ENCODE measurements at regions not wholly inside any gene's neighbourhood (a gene's known extent, or its start where the extent isn't known, plus 50 kb on each side); places are given as distances from the start of the nearest gene placed in this dataset.
"Not testable (repeated sequence)": the region's sequence is repeated elsewhere in the genome, so short reads cannot be mapped to it uniquely, and the experiment has no call there.

DNA sequence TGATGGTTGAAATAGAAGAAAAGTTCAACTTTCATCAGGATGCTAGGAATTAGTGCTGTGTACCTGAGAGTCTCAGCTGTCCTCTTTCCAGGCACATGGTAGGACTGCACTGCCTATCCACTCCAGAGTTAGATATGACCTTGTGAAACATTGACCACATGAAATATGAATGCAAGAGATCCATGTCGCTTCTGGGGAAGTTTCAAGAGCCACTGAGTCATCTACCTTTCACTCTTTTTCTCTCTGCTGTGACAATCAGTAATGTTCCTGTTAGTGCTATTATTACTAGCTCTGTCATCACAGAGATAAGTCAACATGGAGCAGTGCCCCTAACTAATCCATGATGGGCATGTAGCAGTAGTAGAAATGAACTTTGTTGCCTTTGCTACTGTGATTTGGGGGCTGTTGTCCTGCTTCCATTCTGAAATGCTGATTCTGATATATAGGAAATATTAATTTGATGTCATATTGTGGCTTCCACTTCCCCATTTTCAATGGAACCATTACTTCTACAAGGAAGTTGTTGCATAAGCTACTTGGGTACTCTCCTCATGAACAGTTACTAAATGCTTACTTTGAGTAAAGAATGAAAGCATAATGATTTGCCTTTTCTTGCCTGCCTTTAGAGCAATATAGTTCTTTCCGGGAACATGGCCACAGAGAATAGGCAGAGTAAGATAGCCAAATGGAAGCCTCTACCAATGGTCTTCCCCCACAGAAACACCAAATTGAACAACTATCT is 192.8 kb upstream of the ZNF521 start:
- DNase-seq = no peak

DNA sequence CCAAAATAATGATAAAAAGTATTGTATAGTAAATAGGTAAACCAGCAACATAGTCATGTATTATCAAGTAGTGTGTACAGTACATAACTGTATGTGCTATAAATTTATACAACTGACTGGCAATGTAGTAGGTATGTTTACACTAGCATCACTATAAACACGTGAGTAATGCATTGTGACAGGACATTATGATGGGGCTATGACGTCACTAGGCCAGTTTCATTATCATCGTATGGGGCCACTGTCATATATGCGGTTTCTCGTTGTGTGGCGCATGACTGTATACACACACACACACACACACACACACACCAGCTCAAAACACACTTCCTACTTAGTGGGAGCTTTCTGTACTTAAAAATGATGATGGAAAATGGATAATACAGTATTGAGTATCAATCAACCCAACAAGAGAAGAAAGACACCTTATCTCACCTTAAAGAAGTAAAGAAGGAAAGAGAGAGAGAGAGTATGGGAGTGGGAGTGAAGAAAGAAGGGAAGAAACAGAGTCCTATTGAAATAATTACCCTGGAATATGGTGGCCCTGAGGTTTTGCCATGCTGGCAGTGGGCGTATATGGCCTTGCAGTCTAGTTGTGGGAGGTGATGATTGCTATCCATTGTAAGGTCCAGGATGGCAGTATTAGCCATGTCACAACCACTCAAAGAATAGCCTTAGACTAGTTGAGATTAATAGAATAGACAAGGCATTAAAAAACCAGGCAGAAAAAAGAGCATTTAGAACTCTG is 186.4 kb upstream of the ZNF521 start:
- no peak for DNase-seq

DNA sequence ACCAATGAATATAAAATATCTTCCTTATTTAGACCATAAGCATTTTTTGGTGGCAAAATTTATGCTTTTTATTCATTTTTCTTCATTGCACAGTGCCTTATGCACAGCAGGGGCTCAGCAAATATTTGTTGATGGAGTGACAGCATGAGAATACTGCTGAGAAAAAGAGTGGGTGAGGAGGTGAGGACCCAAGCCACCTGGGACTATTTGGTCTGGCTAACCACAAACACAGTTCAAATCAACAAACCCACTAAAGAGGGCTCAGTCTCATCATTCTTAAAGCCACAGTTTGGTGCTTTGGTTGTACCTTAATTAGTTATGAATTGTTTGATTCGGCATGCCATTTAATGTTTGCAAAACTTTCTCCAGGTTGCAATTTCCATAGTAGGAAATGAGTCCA is 183.5 kb upstream of the ZNF521 start:
- DNase-seq = no peak

DNA sequence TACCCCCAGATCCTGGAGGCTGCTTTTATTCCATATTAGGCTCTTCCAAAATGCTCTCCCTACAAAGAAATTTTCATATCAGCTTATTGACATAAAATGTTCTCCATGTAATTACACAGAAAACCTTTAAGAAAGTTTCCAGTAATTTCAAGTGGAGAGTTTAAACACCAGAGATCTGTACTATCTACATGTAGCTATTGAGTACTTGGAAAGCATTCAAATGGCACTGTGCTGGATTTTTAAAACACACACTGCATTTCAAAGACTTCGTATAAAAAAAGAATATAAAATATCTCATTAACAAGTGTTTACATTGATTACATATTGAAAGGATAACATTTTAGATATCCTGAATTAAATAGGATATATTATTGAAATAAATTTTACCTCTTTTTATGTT is 182.4 kb upstream of the ZNF521 start:
- no peak for DNase-seq

DNA sequence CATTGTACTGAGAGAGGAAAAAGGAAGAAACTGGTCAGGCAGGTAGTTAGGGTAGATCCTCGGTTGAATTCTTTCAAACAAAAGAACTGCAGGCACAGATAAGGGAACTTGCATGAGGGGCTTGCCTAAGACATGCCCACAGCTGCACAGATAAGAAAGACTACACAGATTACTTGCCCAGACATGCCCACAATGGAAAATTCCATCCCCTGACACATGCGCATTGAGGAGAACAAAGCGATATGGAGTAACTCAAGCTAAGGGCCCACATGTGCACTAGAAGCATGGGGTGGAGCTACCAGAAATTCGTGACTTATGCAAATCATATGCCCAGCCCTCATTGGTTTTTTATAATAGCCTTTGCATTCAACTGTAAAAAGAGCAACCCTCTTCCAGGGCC is 181.3 kb upstream of the ZNF521 start:
- no peak for DNase-seq

DNA sequence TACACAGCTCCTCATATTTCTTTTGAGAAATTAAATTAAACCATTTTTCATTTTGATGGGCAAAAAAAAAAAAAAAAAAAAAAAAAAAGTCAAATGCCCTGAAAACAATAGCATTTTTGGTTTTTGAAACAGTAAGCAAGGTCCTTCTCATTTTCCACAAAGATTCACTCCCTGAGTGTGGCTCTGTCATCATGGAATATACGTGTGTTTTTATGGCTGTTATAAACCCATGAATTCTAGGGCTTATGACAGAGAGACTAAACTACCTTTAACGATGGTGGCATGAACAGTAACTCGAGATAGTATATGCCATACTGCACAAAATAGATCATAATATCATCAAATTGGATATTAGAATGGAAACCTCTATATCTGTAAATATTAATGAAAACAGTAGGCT is 179.2 kb upstream of the ZNF521 start:
- DNase-seq = no peak

DNA sequence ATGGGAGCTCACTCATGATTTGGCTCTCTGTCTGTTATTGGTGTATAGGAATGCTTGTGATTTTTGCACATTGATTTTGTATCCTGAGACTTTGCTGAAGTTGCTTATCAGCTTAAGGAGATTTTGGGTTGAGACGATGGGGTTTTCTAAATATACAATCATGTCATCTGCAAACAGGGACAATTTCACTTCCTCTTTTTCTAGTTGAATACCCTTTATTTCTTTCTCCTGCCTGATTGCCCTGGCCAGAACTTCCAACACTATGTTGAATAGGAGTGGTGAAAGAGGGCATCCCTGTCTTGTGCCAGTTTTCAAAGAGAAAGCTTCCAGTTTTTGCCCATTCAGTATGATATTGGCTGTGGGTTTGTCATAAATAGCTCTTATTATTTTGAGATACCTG is 173.8 kb upstream of the ZNF521 start:
- DNase-seq = not testable (repeated sequence)

DNA sequence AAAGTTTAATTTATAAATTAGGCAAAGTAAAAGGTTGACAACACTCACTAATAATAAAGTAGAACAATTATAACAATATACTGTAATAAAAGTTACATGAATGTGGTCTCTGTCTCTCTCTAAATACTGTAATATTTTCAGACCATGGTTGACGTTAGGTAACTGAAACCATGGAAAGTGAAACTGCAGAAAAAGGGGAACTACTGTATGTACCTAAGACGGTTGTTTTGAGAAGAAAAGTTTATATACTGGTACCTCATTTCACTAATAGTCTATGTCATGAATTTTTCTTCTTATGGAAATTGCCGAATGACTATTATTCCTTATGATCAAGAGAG is 166.7 kb upstream of the ZNF521 start:
- no peak for DNase-seq

DNA sequence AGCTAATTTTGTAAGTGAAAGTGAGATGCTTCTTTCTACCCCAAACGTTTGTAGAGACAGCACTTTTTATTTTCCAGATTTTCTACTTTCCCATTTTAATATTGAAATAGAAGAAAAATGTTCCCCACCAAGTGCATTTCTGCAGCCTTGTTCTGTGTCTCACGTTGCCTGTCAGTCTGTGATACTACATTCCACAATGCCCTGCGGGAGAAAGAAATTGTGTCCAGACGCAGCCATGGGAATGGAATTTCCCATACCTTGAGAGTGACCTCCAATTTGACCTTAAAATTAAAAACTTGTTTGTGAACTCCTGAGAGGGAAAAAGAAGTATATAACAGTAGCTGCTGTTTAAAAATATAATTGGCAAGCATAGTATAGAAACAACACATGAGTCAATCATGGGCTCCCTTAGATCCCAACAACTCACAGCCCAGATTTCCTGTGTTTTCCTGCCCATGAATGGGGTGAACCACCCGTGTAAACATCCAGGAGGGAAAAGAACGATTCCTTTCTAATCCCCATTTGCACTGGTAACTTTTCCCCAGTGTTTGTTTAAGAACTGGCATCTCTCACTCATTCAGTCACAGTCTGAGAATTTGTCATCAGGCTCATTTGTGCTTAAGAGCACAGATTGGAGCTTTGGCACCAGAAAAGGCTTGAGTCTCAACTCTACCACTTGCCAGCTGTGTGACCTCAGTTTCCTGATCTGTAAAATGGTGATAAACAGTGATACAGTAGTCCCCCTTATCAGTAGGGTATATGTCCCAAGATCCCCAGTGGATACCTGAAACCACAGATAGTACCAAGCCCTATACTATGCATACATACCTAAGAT is 166.1 kb upstream of the ZNF521 start:
- no peak for DNase-seq

DNA sequence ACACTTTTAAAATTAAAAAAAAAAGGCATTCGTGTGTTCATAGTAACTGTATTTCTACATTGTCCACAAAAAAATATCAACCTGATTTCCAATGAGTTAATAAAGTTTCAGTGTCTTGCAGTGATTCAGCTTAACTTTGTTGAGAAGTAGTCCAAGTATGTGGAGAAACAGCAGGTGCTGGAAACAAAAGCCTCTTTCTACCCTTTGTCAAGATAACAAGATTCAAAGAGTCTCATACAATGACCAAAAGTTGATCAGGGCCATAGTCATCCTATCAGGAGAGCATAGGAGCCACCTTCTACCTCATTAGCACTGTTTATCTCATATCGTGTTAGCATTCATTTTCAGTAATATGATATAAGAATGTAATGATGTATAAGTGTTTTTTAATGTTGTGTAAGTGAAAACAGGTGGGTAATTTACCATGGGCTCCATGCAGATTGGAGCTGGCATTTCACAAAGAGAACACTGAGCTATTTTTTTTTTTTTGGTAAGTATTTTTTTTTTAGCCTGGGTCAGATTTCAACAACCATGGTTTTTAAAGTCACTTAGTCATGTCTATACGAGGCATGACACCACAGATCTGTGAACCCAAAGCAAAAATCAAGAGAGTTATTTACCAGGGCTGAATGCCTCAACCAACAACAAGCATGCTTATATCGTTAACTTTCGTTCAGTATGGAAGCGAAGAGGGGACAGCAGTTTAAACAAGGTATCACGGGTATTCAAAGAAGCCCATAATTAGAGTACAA is 165.0 kb upstream of the ZNF521 start:
- no peak for DNase-seq

DNA sequence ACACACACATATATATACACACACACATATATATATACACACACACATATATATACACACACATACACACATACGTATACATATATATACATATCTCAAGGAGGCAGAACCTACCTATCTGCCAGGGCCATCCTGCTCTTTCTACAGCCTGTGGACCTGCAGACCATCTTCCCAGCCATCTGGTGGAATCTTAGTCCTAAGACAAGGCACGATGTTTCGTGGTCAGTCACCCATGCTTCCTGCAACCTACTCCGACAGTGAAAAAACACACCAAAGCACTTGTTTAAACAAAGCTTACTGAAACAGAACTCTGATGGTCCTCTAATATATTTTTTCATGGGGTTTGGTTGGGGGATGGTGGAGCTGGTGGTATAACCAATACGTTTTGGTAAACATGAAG is 164.2 kb upstream of the ZNF521 start:
- no peak for DNase-seq

DNA sequence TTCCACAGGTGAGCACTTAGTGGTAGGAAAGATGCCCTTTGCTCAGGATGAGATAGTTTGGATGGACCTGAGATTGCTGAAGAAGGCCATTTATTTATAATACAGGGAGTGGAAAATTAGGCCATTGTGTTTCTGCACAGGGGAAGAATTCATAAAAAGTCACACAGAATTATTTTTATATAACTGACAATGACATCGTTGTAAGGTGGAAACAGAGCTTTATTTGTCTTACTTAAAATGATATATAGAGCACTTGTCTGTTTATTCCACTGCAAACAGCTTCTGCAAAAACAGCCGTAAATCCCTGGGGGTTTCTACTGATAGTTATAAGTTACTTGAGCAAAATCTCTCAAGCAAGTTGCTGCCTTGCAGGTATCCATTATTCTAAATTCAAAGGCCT is 158.1 kb upstream of the ZNF521 start:
- DNase-seq = no peak

DNA sequence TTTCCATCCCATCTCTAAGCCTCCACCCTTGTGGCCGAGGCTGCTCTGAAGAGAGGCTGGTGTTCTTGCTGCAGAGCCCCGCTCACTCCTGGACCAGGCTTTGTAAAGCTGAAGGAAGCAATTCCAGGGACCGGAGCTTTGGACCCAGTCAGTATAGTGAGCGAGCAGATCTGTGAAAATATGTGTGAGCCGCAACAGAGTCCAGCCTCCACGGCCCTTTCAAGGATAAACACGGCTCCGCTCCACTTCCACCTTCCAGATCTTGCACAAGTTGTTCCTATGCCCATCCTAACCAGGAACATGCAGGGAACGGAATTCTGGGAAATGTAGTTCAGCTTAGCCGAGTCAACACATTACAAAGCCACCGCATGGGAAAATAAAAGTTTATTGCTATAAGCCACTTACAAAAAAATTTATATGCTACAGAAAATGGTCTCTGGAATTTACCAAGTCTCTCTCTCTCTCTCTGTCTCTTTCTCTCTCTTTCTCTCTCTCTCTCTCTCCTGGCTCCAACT is 151.7 kb upstream of the ZNF521 start:
- DNase-seq = no peak

DNA sequence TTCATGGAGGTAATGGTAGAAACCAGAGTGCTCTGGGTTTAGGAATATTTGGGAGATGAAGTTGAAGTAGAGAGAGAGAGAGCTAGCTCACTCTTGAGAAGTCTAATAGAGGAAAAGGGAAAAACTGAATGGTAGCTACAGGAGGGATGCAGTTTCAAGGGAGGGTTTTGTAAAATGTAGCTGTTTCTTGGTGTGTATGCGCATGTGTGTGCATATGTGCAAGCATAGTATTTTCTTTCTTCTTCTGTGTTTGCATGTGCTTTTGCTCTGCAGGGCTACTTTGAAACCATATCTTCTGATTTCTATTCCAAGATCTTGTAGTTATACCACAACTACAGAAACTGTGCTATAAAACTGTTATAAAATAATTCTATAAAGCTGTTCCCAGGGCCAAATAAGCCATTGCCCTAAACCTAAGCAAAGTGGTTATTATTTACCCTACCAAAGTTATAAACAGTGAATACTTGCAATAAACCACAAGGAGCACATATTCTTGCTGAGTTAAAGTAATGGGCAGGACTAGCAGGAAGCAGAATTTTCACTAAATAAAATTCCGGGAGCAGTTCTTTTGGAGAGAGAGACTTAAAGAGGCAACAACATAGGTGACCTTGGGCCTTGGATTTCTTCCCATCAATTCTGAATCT is 145.3 kb upstream of the ZNF521 start:
- DNase-seq = no peak

DNA sequence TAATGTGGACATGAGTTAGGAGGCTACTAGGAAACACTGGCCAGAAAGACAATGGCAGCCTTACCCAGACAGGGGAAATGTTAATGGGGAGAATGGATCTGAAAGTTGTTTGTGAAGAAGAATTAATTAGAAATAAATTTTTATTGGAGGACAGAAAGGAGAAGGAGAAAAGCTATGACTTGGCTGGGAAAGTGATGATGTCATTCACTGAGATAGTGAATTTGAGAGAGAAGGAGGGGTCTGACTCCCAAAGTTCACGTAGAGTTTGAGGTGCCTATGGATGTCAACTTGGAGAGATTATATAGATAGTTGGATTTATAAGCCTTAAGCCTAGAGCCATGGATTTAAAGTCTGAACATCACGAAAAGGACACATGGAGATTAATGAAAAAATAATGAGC is 144.6 kb upstream of the ZNF521 start:
- DNase-seq = no peak

DNA sequence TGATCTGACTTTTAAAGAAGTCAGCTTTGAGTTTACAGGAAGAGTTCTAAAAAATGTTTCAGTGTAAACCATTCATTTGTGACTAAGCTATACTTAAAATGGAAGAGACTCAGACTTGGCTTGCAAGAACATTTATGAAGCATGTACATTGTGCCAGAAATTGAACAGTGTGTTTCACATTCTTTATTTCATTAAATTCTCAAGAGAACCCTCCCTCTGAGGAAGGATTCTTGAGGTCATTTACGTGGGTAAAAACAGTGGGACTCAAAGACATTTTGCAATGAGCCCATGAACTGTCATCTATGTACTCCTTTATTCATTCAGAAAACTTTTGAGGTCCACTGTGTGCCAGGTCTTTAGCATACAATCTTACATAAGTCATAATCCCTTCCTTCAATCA is 143.6 kb upstream of the ZNF521 start:
- DNase-seq = no peak

DNA sequence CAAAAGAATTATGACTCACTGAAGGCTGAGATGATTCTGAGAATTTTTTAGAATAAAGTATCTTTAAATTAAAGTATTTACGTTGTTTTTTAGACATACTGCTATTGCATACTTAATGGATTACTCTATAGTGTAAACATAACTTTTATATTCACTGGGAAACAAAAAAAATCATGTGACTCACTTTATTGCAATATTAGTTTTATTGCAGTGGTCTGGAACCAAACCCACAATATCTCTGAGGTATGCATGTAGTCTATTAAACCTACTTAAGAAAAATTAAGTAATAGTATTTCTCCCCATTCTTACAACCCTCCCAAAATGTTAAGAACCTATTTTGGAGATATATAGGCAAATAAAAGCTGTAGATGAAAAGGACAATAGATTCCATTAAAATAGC is 142.9 kb upstream of the ZNF521 start:
- DNase-seq = no peak

DNA sequence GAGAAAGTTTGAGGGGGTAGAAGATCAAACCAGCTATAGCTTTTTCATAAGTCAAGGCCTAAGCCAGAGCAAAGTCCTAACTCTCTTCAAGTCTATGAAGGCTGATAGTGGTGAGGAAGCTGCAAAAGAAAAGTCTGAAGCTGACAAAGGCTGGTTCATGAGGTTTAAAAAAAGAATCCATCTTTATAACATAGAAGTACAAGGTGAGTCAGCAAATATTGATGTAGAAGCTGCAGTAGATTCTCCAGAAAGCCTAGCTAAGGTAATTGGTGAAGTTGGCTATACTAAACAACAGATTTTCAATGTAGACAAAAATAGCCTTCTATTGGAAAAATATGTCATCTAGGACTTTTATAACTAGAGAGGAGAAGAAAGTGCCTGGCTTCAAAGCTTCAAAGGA is 141.4 kb upstream of the ZNF521 start:
- DNase-seq = no peak

DNA sequence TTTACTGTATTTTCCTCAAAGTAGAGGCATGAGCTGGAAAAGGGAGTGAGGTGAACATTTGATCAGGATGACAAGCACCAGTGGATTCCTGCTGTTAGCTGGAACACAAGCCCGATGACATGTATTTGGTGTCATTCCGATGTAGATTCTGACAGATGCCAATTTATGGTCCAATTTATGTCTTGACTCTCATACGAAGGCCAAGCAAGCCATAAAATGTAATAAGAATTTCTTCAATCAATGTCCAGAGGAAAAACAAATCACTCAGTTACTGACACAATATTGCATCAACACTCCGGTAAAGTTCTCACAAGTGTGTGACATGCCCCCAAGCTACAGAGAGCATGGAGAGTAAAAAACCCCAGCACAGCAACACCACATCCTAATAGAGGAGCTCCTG is 138.3 kb upstream of the ZNF521 start:
- no peak for DNase-seq

DNA sequence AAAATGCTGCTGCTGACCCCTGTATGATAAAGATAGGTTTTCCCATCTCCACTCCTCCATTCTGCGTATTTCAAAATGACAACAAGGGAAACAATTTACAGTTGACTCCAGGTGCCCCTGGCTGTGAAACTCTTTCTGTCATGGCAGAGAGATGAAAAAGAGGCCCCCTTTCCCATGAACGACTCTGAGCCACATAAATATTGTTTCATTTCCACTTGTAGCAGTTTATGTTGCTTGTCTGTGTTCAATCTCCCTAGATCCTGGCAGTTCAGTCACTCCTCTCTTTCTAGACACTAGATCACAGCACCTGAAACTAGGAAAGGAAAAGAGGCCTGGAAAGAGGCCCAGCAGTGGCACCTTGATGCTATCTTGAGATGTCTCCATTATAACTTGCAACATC is 121.0 kb upstream of the ZNF521 start:
- no peak for DNase-seq

DNA sequence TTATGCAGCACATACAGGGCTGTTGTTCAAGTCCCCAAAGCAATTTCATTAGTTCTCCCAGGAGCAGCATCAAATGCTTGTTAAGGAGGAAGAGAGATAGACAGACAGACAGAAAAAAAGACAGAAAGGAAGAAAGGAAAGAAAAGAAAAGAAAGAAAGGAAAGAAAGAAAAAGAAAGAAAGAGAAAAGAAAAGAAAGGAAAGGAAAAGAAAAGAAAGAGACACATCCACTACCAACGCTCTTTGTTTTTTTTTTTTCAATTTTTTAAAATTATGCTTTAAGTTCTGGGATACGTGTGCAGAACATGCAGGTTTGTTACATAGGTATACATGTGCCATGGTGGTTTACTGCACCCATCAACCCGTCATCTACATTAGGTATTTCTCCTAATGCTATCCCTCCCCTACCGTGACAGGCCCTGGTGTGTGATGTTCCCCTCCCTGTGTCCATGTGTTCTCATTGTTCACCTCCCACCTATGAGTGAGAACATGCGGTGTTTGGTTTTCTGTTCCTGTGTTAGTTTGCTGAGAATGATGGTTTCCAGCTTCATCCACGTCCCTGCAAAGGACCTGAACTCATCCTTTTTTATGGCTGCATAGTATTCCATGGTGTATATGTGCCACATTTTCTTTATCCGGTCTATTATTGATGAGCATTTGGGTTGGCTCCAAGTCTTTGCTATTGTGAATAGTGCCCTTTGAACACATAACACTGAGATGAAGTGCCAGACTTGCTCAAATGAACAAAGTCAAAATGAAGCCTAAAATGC is 119.0 kb upstream of the ZNF521 start:
- DNase-seq = not testable (repeated sequence)

DNA sequence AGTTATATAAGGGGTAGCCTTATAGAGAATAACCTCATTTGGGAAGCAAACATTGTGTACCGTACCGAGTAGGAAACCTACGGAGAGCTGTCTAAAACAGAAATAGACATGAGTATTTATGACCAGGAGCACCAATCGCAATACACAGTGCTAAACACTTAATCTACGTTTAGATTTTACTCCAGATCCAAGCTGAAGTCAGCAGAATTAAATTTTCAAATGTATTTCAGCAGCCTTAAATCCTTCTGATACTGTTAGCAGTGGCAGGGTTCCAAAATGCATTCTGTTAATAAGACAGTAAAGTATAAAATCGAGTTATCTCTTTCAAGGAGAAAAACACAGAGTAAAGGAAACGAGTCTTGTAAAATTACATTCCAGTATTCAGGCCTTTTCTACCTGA is 118.1 kb upstream of the ZNF521 start:
- no peak for DNase-seq
